Omental fat pad (tissue), 1 donor: ENCODE measurements at regions not wholly inside any gene's neighbourhood (a gene's known extent, or its start where the extent isn't known, plus 50 kb on each side); places are given as distances from the start of the nearest gene placed in this dataset.
"Not testable (repeated sequence)": the region's sequence is repeated elsewhere in the genome, so short reads cannot be mapped to it uniquely, and the experiment has no call there.

Experiments used
- ATAC-seq: fragments of 150-250 bp; one replicate; pipeline ENCODE4 v1.9.1; 2016; ENCODE audit warnings: mild to moderate bottlenecking, moderate library complexity; ENCODE audit not compliant: low FRiP score
- DNase-seq: peaks from one replicate; pipeline ENCODE4 v3.0.0-alpha.2; 2019; ENCODE audit warnings: low spot score

GRCh38 chr9:41839786-41840185 is 289.4 kb downstream of the CNTNAP3B start:
- ATAC-seq, DNase-seq: not testable (repeated sequence)

GRCh38 chr9:41838953-41839352 is 290.3 kb downstream of the CNTNAP3B start:
- ATAC-seq, DNase-seq: not testable (repeated sequence)

- ATAC-seq, DNase-seq: not testable (repeated sequence)
Observed at GRCh38 chr9:41838562-41838851, 290.7 kb downstream of the CNTNAP3B start.

GRCh38 chr9:41837684-41838561 is 291.3 kb downstream of the CNTNAP3B start:
- not testable (repeated sequence) for ATAC-seq, DNase-seq

GRCh38 chr9:41833108-41833507 is 296.1 kb downstream of the CNTNAP3B start:
- not testable (repeated sequence) for DNase-seq
- peak; percentile 20 for ATAC-seq

- not testable (repeated sequence) for DNase-seq, ATAC-seq
Observed at GRCh38 chr9:41824723-41825122, 304.5 kb downstream of the CNTNAP3B start.

- DNase-seq, ATAC-seq: not testable (repeated sequence)
Observed at GRCh38 chr9:41802706-41803105, 326.5 kb downstream of the CNTNAP3B start.

- DNase-seq, ATAC-seq: not testable (repeated sequence)
Observed at GRCh38 chr9:41798684-41799083, 330.5 kb downstream of the CNTNAP3B start.

GRCh38 chr9:41790719-41791363 is 338.4 kb downstream of the CNTNAP3B start:
- ATAC-seq: not testable (repeated sequence)

GRCh38 chr9:41790007-41790406 is 339.2 kb downstream of the CNTNAP3B start:
- ATAC-seq, DNase-seq: not testable (repeated sequence)

More at GRCh38 chr9:41790719-41791363, 338.4 kb downstream of the CNTNAP3B start:
- DNase-seq: not testable (repeated sequence)

- not testable (repeated sequence) for ATAC-seq, DNase-seq
Observed at GRCh38 chr9:41789387-41789786, 339.8 kb downstream of the CNTNAP3B start.

- not testable (repeated sequence) for ATAC-seq, DNase-seq
Observed at GRCh38 chr9:41787951-41788350, 341.3 kb downstream of the CNTNAP3B start.

GRCh38 chr9:41787270-41787669 is 342.0 kb downstream of the CNTNAP3B start:
- not testable (repeated sequence) for DNase-seq, ATAC-seq

GRCh38 chr9:41784006-41784405 is 345.2 kb downstream of the CNTNAP3B start:
- not testable (repeated sequence) for ATAC-seq, DNase-seq

GRCh38 chr9:41783070-41783810 is 346.0 kb downstream of the CNTNAP3B start:
- not testable (repeated sequence) for ATAC-seq, DNase-seq

- ATAC-seq, DNase-seq: not testable (repeated sequence)
Observed at GRCh38 chr9:41781899-41782298, 347.3 kb downstream of the CNTNAP3B start.

GRCh38 chr9:41779897-41780406 is 349.3 kb downstream of the CNTNAP3B start:
- ATAC-seq, DNase-seq: not testable (repeated sequence)

- not testable (repeated sequence) for DNase-seq, ATAC-seq
Observed at GRCh38 chr9:41779192-41779591, 350.0 kb downstream of the CNTNAP3B start.

- not testable (repeated sequence) for DNase-seq, ATAC-seq
Observed at GRCh38 chr9:41778535-41779071, 350.6 kb downstream of the CNTNAP3B start.
